NCI-H2029 treated with DMSO at 0.1 percent for 48 hours (cell line): ENCODE measurements at regions not wholly inside any gene's neighbourhood (a gene's known extent, or its start where the extent isn't known, plus 50 kb on each side); places are given as distances from the start of the nearest gene placed in this dataset.

Experiments used
- DNase-seq: peaks from one replicate; lab custom pipeline; 2025; lab: John Stamatoyannopoulos, UW

GRCh38 chr2:9772035-9772998 lies 71.0 kb upstream of the TAF1B start:
- DNase-seq = no peak

- no peak for DNase-seq
Observed at GRCh38 chr2:9772999-9773902, 70.0 kb upstream of the TAF1B start.

DNA sequence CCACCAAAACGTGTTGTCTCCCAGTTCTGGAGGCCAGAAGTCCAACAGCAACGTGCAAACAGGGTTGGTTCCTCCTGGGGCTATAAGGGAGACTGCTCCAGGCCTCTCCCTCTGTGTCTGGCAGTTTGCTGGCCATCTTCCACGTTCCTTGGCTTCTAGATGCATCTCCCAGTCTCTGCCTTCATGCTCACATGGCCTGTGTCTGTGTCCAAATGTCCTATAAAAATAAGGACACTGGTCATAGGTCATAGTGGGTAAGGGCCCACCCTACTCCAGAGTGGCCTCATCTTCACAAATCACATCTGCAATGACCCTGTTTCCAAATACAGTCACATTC lies 69.4 kb upstream of the TAF1B start:
- DNase-seq = no peak

GRCh38 chr2:9774266-9774665 lies 69.0 kb upstream of the TAF1B start:
- no peak for DNase-seq

DNA sequence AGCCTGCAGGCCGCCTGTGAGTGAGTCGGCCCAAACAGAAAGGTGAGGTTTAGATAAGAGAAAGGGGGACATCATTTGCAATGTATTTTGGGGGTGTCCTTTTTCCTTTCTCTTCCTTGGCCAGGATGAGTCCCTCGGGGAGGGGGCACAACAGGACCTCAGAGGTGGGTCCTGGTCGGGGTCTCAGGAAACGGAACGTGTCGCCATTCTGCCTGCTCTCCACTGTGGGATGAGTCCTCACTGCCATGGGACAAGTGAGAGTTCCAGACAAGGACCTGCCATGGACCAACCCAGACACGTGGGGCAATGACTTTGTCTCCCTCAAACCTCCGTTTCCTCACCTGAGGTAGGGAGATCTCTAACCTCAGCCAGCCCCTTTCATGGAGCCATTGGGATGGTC lies 67.9 kb upstream of the TAF1B start:
- DNase-seq = no peak

DNA sequence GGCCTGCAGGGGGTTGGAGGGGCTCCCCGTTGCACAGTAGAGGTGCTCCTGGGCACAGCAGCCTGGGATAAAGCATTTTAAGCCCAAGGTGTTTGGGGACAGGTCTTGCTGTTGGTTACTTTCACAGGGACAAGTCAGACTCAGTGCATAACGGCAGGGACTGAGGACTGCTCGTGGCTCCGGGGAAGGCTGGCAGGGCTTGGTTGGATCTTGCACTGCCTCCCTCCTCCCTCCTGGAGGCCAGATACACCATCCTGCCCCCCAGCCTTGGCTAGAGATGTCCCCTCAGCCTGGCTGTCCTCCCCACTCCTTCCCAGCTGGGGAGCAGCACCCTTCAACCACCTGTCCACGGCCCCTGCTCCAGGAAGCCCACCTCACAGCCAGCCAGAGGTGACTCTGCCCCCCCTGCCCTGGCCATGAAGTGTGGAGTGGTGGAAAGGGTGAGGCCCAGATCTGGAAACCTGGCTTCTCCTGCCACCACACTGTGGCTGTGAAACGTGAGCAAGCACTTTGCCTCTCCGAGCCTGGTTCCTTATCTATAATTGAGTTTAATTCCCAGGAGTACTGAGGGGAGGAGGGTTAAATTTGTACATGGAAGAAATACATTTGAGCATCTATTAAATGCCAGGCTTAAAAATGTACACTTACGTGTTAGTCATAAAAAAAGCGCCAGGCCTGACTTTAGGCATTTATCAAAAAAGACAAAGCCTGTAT lies 67.1 kb upstream of the TAF1B start:
- no peak for DNase-seq

DNA sequence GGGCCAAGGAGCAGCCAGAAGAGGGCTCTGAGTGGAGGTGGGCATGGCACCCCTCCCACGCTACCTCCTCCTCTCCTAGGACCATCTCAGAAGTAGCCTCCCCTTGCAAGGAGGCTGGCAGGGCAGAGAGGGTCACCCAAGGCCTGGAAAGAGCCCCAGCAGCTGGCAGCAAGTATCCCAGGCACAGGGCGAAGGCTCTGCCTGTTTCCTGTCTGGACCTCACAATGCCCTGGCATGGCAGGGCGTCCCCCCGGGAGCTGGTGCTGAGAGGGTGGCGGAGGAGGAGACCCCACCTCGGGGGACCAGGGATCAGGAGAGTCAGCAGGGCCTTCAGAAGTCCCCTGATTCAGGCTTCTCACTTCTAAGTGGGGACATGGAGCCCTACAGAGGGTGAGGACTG lies 66.2 kb upstream of the TAF1B start:
- no peak for DNase-seq

- no peak for DNase-seq
Observed at GRCh38 chr2:9778012-9778411, 65.3 kb upstream of the TAF1B start.

DNA sequence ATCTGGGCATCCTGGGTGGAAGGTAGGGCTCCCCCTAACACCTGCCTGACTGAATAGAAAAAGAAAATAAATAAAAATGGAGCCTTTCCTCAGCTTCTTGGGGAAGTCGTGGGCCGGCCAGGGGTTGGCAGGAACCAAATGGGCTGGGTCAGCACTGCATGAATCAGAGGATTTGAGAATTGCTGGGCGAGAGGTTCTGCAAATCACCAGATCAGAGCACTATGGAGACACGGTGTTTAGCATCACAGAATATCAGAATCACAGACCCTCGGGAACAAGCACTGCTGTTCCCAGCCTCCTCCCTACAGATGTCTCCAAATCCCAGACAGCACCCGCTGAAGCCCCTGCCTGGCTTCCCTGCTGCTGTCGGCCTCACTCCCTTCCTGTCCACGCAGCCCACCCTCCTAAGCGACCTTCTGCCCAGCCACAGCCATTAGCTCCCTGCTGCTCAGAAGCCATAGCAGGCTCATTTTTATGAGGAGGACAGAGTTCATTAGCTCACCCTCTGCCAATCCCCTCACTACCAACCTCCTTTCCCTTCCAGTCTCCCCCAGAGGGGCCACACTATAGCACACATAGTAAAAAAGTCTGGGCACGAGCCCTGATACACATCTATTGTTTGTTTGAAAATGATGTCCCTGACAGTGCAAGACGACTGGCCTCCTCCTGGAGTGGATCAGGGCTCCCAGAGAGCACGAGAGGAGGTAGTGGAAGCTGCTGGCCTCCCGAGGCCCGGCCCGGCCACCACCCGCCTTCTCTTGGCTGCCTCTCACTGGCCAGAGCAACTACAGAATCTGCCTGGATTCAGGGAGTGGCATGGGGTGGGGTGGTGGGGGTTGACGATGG lies 64.6 kb upstream of the TAF1B start:
- no peak for DNase-seq

- DNase-seq = no peak
Observed at GRCh38 chr2:9779596-9780264, 63.5 kb upstream of the TAF1B start.

- no peak for DNase-seq
Observed at GRCh38 chr2:9780368-9781130, 62.7 kb upstream of the TAF1B start.

DNA sequence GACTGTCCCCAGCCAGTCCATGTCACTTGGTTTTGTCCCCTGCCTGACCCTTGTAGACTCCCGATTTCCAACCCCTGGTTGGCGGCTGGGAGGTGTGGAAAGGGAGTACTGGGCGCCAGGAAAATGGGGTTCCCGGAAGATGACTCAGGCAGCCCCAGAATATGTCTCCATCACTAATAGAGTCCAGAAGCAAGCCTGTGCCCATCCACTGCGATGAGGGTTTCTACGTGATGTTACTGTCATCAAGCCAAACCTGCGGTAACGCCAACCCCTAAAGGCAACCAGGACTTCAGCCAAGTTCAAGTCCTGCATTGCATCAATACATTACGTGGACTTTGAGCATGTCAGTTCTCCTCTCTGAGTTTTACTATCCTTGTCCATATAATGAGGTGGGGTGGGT lies 62.0 kb upstream of the TAF1B start:
- DNase-seq = no peak

DNA sequence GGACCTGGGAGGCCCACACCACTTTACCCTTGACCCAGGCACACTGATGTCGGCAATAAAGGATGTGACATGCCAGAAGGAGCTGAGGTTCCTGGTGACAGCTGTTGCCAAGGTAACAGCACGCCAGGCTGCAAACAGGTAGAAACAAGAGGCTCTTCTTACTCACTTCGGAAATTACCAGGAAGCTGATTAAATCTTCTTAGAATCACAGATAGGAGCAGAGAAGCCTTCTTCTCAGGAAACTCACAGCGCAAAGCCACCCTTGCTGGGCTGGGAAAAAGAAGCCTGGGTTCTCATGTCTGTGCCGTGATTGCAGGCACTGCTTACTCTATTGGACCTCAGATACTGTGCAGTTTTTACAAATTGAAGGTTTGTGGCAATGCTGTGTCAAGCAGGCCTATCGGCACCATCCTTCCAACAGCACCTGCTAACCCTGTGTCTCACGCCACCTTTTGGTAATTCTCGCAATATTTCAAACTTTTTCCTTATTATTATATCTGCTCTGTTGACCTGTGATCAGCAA lies 61.0 kb upstream of the TAF1B start:
- DNase-seq = no peak

DNA sequence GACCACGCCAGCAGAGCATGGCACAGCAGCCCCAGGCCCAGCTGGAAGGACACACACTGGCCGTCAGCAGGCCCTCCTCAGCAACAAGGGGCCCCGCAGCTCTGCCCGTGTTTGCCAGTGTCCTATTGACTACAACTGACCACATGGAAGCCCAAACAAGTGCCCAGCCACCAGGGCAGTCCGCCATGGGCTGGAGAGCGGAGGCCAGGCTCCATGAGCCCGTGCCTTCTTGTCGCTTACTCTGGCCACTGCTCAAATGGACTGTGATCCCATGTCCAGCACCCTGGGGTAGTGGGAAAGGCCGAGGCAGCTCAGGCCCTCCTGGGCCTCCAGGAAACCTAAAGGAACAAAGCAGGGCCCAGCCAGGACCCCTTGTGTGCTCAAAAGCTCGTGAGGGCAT lies 53.9 kb upstream of the TAF1B start:
- DNase-seq = no peak

DNA sequence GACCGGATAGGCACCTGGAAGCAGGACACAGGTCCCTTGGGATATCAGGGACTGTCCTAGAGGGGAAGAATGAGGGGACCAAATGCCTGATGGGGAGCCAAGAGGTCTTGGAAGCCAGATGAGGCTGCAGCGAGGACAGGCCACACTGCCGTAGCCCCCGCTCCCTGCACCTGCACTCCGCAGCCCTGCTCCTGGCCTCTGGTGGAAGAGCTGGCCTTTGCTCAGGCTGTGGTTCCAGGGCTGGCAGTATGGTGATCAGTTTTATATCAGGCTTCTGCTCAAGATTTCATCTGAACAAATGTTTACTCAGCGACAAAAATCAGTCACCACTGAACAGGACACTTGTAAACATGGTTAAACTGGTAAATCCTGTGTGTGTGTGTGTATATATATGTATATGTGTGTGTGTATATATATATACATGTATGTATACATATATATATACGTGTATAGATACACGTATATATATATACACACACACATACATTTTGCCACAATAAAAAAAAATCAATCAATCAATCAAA lies 52.5 kb upstream of the TAF1B start:
- no peak for DNase-seq

DNA sequence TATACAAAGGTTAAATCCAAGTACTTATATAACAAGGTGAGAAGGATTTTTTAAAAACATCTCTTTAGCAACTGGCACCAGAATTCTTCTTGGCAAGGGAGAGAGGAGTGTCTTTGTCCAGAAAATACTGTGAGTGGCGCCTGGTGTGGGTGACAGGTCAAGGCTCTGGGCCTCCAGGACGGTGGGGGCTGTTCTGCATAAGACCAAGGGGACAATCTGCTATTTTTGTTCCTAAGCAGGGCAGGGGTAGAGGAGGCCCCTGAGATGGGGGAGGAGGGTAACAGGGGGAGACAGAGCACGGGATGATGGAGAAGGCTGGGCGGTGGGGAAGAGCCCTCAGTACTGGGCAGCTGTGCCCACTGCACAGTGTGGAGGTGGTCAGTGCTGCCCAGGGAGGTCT lies 51.6 kb upstream of the TAF1B start:
- no peak for DNase-seq

GRCh38 chr2:9793156-9793917 lies 49.9 kb upstream of the TAF1B start:
- DNase-seq = no peak
